Gastroesophageal sphincter (tissue), 3 donors: ENCODE measurements at regions not wholly inside any gene's neighbourhood (a gene's known extent, or its start where the extent isn't known, plus 50 kb on each side); places are given as distances from the start of the nearest gene placed in this dataset.

Source experiments
- CTCF ChIP-seq, 4 experiments: fragments of 200-600 bp in 2 of 4; fragments of 450-650 bp in 2 of 4; sonication (generic) in 1 of 4; IDR thresholded peaks; one replicate each; pipeline ENCODE4 v1.5.1; 2017 to 2019; ENCODE audit warnings: antibody characterized with exemption in 4 of 4, mild to moderate bottlenecking in 2 of 4, moderate library complexity in 2 of 4
- EP300 ChIP-seq: sonication (generic); formaldehyde crosslinking; IDR thresholded peaks from one replicate; pipeline ENCODE4 v1.6.1; 2017; ENCODE audit warnings: antibody characterized with exemption, mild to moderate bottlenecking
- POLR2A ChIP-seq, 2 donors: fragments of 450-650 bp; IDR thresholded peaks; one replicate each; pipeline ENCODE4 v1.6.1; 2017; ENCODE audit warnings: antibody characterized with exemption in 2 of 2, mild to moderate bottlenecking in 2 of 2, moderate library complexity in 1 of 2
- POLR2AphosphoS5 ChIP-seq: sonication (generic); formaldehyde crosslinking; IDR thresholded peaks from one replicate; pipeline ENCODE4 v1.6.1; 2017; ENCODE audit warnings: antibody characterized with exemption

GRCh38 chr13:40168425-40169166 is 497.8 kb downstream of the FOXO1 start:
- TF ChIP-seq POLR2AphosphoS5 = no peak
- TF ChIP-seq CTCF (IDR thresholded peaks at IDR 0.05) = no peak
- no peak for TF ChIP-seq EP300
- no peak for TF ChIP-seq POLR2A (IDR thresholded peaks at IDR 0.05)
